ENCODE measurements at regions not wholly inside any gene's neighbourhood (a gene's known extent, or its start where the extent isn't known, plus 50 kb on each side); places are given as distances from the start of the nearest gene placed in this dataset.

DNA sequence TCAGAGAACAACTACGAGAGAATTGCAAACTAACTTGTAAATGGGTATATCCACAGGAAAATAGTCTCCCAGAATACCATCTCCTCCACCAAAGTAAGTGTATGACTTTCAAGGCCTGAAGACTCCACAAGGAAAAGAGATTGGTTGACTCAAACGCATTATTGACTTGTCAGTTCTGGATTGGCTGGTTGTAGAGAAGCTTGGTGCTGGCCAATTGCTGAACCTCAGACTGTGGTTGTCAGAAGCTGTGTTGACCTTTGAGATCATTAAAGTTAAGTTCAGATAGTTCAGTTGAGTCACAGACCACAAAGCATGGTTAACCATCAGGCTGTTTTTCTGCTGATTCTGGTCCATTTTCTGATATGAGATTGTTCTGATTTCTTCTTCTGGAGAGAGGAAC lies 388.3 kb downstream of the BMP2 start (continued):
- TF ChIP-seq, protein P1, sequence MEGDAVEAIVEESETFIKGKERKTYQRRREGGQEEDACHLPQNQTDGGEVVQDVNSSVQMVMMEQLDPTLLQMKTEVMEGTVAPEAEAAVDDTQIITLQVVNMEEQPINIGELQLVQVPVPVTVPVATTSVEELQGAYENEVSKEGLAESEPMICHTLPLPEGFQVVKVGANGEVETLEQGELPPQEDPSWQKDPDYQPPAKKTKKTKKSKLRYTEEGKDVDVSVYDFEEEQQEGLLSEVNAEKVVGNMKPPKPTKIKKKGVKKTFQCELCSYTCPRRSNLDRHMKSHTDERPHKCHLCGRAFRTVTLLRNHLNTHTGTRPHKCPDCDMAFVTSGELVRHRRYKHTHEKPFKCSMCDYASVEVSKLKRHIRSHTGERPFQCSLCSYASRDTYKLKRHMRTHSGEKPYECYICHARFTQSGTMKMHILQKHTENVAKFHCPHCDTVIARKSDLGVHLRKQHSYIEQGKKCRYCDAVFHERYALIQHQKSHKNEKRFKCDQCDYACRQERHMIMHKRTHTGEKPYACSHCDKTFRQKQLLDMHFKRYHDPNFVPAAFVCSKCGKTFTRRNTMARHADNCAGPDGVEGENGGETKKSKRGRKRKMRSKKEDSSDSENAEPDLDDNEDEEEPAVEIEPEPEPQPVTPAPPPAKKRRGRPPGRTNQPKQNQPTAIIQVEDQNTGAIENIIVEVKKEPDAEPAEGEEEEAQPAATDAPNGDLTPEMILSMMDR (IDR thresholded peaks at IDR 0.05): no peak
- no peak for TF ChIP-seq EZH2phosphoT487 (IDR thresholded peaks at IDR 0.05; ENCODE audit: borderline replicate concordance, low read depth)
- no peak for TF ChIP-seq FOSL2 (IDR thresholded peaks at IDR 0.05; ENCODE audit: borderline replicate concordance, low read depth)
- no peak for TF ChIP-seq GATA2 (CRISPR knock-in tag; IDR thresholded peaks at IDR 0.05)
- no peak for TF ChIP-seq NRF1 (IDR thresholded peaks at IDR 0.05; ENCODE audit: low read depth, low read length)
- no peak for TF ChIP-seq TCF12 (IDR thresholded peaks at IDR 0.05)
- TF ChIP-seq GABPA (IDR thresholded peaks at IDR 0.05; ENCODE audit: low read depth): no peak
- TF ChIP-seq, protein P2, sequence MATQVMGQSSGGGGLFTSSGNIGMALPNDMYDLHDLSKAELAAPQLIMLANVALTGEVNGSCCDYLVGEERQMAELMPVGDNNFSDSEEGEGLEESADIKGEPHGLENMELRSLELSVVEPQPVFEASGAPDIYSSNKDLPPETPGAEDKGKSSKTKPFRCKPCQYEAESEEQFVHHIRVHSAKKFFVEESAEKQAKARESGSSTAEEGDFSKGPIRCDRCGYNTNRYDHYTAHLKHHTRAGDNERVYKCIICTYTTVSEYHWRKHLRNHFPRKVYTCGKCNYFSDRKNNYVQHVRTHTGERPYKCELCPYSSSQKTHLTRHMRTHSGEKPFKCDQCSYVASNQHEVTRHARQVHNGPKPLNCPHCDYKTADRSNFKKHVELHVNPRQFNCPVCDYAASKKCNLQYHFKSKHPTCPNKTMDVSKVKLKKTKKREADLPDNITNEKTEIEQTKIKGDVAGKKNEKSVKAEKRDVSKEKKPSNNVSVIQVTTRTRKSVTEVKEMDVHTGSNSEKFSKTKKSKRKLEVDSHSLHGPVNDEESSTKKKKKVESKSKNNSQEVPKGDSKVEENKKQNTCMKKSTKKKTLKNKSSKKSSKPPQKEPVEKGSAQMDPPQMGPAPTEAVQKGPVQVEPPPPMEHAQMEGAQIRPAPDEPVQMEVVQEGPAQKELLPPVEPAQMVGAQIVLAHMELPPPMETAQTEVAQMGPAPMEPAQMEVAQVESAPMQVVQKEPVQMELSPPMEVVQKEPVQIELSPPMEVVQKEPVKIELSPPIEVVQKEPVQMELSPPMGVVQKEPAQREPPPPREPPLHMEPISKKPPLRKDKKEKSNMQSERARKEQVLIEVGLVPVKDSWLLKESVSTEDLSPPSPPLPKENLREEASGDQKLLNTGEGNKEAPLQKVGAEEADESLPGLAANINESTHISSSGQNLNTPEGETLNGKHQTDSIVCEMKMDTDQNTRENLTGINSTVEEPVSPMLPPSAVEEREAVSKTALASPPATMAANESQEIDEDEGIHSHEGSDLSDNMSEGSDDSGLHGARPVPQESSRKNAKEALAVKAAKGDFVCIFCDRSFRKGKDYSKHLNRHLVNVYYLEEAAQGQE (IDR thresholded peaks at IDR 0.05; ENCODE audit: low read depth, low read length): no peak
- TF ChIP-seq RFX5 (IDR thresholded peaks at IDR 0.05; ENCODE audit: low read length): no peak

DNA sequence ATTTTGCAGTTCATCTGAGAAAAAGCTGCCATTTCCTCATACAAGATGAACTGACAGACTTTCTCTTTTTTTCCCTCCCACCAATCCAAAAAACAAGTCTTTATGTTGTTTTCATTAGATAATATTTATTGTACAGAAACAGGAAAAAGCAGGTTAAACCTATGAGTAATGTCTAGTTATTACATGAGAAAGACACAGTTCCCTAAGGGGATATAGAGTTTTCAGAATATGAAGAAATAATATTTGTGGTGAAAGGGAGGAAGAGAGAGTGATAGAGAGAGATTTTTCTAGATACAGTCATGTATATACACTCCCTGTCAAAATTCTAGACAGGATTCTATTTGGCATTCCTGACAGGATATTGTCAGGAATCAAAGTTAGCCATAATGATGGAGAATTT lies 392.4 kb downstream of the BMP2 start:
- Histone ChIP-seq H3K9me2 (no peaks in the 10 kb centered on the region), H3K36me3 (replicated peaks in 1 of 2; ENCODE audit: control insufficient read depth in 1 of 2, insufficient read depth in 2 of 2, low read length in 1 of 2) (no peaks in the 10 kb centered on the region), H3K79me2 (ENCODE audit: insufficient read depth) (no peaks in the 10 kb centered on the region), H3K9me3 (no peaks in the 10 kb centered on the region), H2AFZ (ENCODE audit: low read depth) (no peak overlapping the region), H3K27me3 (ENCODE audit: insufficient read depth) (no peaks in the 10 kb centered on the region), H3K4me3 (ENCODE audit: low read depth in 2 of 2, low read length in 1 of 2) (no peak overlapping the region), H3K9ac (no peak overlapping the region), H3F3A (replicated peaks; ENCODE audit: insufficient read depth) (no peaks in the 10 kb centered on the region), H4K20me1 (ENCODE audit: insufficient read depth) (no peaks in the 10 kb centered on the region), H3K4me2 (no peak overlapping the region), H3K4me1 (ENCODE audit: control insufficient read depth in 1 of 2, insufficient read depth in 2 of 2, low read depth in 1 of 2, low read length in 1 of 2) (no peaks in the 10 kb centered on the region), H3K27ac (ENCODE audit: low read depth in 2 of 2, low read length in 1 of 2) (no peak overlapping the region)
- CTCF ChIA-PET: no interaction called here
- TF ChIP-seq NFIC (IDR thresholded peaks at IDR 0.05; ENCODE audit: borderline replicate concordance) (no peak), SMC3 (IDR thresholded peaks at IDR 0.05; ENCODE audit: low read depth, low read length) (no peak), TAF1 (IDR thresholded peaks at IDR 0.05; ENCODE audit: borderline replicate concordance, low read depth, low read length) (no peak), MXI1 (IDR thresholded peaks at IDR 0.05; ENCODE audit: low read depth, low read length) (no peak), GABPA (IDR thresholded peaks at IDR 0.05; ENCODE audit: low read depth) (no peak), FOSL2 (IDR thresholded peaks at IDR 0.05; ENCODE audit: borderline replicate concordance, low read depth) (no peak)
- TF ChIP-seq, protein P3, sequence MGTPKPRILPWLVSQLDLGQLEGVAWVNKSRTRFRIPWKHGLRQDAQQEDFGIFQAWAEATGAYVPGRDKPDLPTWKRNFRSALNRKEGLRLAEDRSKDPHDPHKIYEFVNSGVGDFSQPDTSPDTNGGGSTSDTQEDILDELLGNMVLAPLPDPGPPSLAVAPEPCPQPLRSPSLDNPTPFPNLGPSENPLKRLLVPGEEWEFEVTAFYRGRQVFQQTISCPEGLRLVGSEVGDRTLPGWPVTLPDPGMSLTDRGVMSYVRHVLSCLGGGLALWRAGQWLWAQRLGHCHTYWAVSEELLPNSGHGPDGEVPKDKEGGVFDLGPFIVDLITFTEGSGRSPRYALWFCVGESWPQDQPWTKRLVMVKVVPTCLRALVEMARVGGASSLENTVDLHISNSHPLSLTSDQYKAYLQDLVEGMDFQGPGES (IDR thresholded peaks at IDR 0.05; ENCODE audit: low read depth, low read length): no peak
- POLR2A ChIA-PET: no interaction called here
- no peak for DNase-seq
